RWPE2 (cell line): ENCODE measurements at regions not wholly inside any gene's neighbourhood (a gene's known extent, or its start where the extent isn't known, plus 50 kb on each side); places are given as distances from the start of the nearest gene placed in this dataset.

ENCODE experiments used
- ATAC-seq: fragments of 200-7000 bp; cut with Tn5 transposase; 3 replicates; pipeline ENCODE4 v1.9.1; 2021; ENCODE audit warnings: low read depth
- DNase-seq: peaks from one replicate; pipeline ENCODE4 v3.0.0-alpha.2; 2020; ENCODE audit warnings: low spot score
- H3K27ac ChIP-seq: fragments of 450-650 bp; 2 replicates; pipeline ENCODE4 v1.5.1; 2017; ENCODE audit warnings: mild to moderate bottlenecking; ENCODE audit not compliant: poor library complexity, severe bottlenecking
- H3K27me3 ChIP-seq: fragments of 250-450 bp; sonication (Bioruptor Pico); 2 replicates; pipeline ENCODE4 v1.5.1; 2021; ENCODE audit warnings: mild to moderate bottlenecking, moderate library complexity; ENCODE audit not compliant: insufficient read depth, poor library complexity, severe bottlenecking
- H3K36me3 ChIP-seq: fragments of 250-450 bp; sonication (Bioruptor Pico); 2 replicates; pipeline ENCODE4 v1.5.1; 2020; ENCODE audit warnings: low read depth, mild to moderate bottlenecking, moderate library complexity
- H3K4me1 ChIP-seq: fragments of 250-450 bp; sonication (Bioruptor Pico); 2 replicates; pipeline ENCODE4 v1.5.1; 2021; ENCODE audit warnings: mild to moderate bottlenecking, moderate library complexity; ENCODE audit not compliant: insufficient read depth, poor library complexity, severe bottlenecking
- H3K4me3 ChIP-seq: fragments of 250-450 bp; sonication (Bioruptor Pico); 2 replicates; pipeline ENCODE4 v1.5.1; 2021; ENCODE audit warnings: mild to moderate bottlenecking, moderate library complexity; ENCODE audit not compliant: severe bottlenecking
- H3K9me3 ChIP-seq: fragments of 250-450 bp; sonication (Bioruptor Pico); 2 replicates; pipeline ENCODE4 v1.5.1; 2021; ENCODE audit warnings: mild to moderate bottlenecking, moderate library complexity; ENCODE audit not compliant: severe bottlenecking
- TF ChIP-seq, protein P1 (sequence below): fragments of 450-650 bp; IDR thresholded peaks from one replicate; pipeline ENCODE4 v1.5.1; 2017; ENCODE audit warnings: mild to moderate bottlenecking, moderate library complexity; ENCODE audit not compliant: poor library complexity, severe bottlenecking

DNA sequence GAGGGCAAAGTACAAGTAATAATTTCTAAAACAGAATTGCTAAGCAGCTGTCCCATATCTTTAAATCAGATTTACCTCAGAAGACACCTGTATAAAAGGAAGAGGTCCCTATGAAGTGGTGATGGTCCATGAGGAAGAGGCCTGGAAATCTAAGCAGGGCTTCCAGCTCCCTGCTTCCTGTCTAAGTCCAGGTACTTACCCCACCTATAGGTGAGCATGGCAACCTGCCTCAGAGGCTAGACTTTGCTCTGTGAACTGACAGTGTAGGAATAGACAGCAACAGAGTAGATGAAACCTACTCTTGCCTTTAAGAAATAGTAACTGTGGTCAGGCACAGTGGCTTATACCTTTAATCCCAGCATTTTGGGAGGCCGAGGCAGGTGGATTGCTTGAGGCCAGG, 55.8 kb upstream of the ARRDC3 start:
- Histone ChIP-seq H3K4me1 (peaks cover 3% of the 10 kb centered on the region), H3K4me3 (no peak overlapping the region), H3K9me3 (no peaks in the 10 kb centered on the region), H3K27me3 (no peaks in the 10 kb centered on the region), H3K36me3 (no peaks in the 10 kb centered on the region), H3K27ac (no peak overlapping the region)
- TF ChIP-seq, protein P1, sequence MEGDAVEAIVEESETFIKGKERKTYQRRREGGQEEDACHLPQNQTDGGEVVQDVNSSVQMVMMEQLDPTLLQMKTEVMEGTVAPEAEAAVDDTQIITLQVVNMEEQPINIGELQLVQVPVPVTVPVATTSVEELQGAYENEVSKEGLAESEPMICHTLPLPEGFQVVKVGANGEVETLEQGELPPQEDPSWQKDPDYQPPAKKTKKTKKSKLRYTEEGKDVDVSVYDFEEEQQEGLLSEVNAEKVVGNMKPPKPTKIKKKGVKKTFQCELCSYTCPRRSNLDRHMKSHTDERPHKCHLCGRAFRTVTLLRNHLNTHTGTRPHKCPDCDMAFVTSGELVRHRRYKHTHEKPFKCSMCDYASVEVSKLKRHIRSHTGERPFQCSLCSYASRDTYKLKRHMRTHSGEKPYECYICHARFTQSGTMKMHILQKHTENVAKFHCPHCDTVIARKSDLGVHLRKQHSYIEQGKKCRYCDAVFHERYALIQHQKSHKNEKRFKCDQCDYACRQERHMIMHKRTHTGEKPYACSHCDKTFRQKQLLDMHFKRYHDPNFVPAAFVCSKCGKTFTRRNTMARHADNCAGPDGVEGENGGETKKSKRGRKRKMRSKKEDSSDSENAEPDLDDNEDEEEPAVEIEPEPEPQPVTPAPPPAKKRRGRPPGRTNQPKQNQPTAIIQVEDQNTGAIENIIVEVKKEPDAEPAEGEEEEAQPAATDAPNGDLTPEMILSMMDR = no peak
- DNase-seq (no peak), ATAC-seq (peak; percentile 63; the same call in 2 of the 3 replicates)

DNA sequence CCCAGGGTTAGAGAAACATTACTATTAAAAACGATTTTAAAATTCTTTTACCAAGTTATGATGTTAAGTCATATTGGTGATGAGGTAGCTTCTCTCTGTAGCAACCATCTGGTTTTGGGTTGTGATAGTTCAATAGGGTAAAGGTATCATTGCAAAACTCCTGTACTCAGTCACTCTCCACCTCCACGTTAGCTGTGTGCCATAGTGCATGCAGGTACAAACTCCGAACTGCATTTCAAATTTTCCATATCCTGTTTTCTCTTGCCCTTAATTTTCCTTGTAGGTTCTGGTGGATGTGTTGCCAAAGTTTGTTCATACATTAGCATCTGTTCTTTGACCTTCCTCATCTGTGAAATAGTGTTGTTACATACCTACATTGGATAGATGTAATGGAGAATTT, 53.1 kb upstream of the ARRDC3 start:
- Histone ChIP-seq H3K4me3 (no peak overlapping the region), H3K36me3 (no peaks in the 10 kb centered on the region), H3K27me3 (no peaks in the 10 kb centered on the region), H3K27ac (no peak overlapping the region), H3K4me1 (no peaks in the 10 kb centered on the region), H3K9me3 (no peaks in the 10 kb centered on the region)
- ATAC-seq (no peak), DNase-seq (no peak)
- TF ChIP-seq, protein P1 = no peak

DNA sequence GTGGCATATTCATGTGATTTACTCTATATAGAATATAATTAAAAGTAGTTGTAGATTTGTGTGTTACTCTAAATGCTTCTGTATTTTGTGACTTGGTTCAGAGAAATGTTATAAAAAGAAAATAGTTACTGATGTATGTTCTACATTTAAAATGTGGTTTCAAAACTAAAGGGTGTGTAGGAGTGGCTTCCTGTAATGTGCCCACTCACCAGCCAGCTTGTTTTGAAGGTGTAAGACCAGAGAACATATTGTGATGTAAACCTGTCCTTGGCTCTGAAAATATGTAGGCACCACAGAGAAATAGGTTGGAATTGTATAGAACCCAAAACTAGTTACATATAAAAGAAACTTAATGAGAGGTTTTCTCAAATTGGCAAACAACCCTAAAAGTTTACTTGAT, 51.2 kb upstream of the ARRDC3 start:
- H3K4me1 ChIP-seq = no peaks in the 10 kb centered on the region
- TF ChIP-seq, protein P1 = no peak
- no peaks in the 10 kb centered on the region for H3K27me3 ChIP-seq
- DNase-seq (no peak), ATAC-seq (no peak)
- no peaks in the 10 kb centered on the region for H3K9me3 ChIP-seq
- no peak overlapping the region for H3K4me3 ChIP-seq
- no peak overlapping the region for H3K27ac ChIP-seq
- H3K36me3 ChIP-seq = no peaks in the 10 kb centered on the region

DNA sequence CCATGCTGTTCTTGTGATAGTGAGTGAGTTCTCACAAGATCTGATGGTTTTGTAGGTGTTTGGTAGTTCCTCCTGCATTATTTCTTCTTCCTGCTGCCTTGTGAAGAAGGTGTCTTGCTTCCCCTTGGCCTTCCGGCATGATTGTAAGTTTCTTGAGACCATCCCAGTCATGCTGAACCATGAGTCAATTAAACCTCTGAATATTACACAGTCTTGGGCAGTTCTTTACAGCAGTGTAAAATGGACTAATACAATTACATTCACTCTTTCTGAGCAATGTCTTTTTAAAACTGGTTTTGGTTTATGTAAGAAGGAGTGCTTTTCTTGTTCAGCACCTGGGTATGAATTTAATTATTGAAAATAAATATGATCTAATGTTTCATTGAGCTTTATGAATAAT, 50.7 kb upstream of the ARRDC3 start:
- Histone ChIP-seq H3K9me3 (no peaks in the 10 kb centered on the region), H3K27ac (no peak overlapping the region), H3K4me1 (no peaks in the 10 kb centered on the region), H3K27me3 (no peaks in the 10 kb centered on the region), H3K36me3 (no peaks in the 10 kb centered on the region), H3K4me3 (no peak overlapping the region)
- TF ChIP-seq, protein P1 = no peak
- DNase-seq = no peak
- no peak for ATAC-seq
